Astrocyte of the spinal cord (primary cell): ENCODE measurements at regions not wholly inside any gene's neighbourhood (a gene's known extent, or its start where the extent isn't known, plus 50 kb on each side); places are given as distances from the start of the nearest gene placed in this dataset.
A peak's percentile ranks its signal among the peaks of the same experiment; 100 is the strongest.
"Not testable (repeated sequence)": the region's sequence is repeated elsewhere in the genome, so short reads cannot be mapped to it uniquely, and the experiment has no call there.

Experiments
- DNase-seq: peaks from one replicate; pipeline ENCODE4 v3.0.0; 2011; ENCODE audit warnings: low read depth, low spot score
- H3K4me3 ChIP-seq: 2 replicates; pipeline ENCODE4 v1.5.1; 2011; ENCODE audit warnings: low read depth, mild to moderate bottlenecking, low read length, moderate library complexity
- in situ Hi-C: cut with HindIII; loops from 2 replicates; pipeline ENCODE4 v1.10.0; 2017; ENCODE audit warnings: low sequenced_read_pairs
- TF ChIP-seq, protein P1 (sequence below): IDR thresholded peaks from 2 replicates; pipeline ENCODE4 v1.5.1; 2012; ENCODE audit warnings: low read depth, mild to moderate bottlenecking, low read length, inconsistent platforms

DNA sequence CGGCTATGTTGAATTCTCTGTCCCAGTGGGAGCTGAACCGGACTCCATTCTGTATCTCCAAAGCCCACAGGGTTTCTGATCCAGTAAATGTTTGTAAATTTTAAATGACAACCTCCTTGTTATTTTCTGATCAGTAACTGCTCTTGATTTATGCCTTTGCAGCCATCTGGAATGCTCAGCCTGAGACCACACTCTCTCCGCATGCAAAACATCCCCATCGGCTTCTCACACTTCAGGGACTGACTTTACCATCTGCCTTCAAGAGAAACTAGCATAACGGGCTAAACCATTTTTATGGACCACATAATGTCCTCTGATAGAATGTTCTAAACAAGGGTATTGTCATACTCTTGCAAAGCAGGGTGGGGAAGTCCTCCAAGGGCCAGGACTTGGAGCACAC, 94.5 kb upstream of the FOXQ1 start:
- H3K4me3 ChIP-seq, result no peak overlapping the region
- TF ChIP-seq, protein P1, sequence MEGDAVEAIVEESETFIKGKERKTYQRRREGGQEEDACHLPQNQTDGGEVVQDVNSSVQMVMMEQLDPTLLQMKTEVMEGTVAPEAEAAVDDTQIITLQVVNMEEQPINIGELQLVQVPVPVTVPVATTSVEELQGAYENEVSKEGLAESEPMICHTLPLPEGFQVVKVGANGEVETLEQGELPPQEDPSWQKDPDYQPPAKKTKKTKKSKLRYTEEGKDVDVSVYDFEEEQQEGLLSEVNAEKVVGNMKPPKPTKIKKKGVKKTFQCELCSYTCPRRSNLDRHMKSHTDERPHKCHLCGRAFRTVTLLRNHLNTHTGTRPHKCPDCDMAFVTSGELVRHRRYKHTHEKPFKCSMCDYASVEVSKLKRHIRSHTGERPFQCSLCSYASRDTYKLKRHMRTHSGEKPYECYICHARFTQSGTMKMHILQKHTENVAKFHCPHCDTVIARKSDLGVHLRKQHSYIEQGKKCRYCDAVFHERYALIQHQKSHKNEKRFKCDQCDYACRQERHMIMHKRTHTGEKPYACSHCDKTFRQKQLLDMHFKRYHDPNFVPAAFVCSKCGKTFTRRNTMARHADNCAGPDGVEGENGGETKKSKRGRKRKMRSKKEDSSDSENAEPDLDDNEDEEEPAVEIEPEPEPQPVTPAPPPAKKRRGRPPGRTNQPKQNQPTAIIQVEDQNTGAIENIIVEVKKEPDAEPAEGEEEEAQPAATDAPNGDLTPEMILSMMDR, result no peak
- in situ Hi-C loops, result no loop called here

DNA sequence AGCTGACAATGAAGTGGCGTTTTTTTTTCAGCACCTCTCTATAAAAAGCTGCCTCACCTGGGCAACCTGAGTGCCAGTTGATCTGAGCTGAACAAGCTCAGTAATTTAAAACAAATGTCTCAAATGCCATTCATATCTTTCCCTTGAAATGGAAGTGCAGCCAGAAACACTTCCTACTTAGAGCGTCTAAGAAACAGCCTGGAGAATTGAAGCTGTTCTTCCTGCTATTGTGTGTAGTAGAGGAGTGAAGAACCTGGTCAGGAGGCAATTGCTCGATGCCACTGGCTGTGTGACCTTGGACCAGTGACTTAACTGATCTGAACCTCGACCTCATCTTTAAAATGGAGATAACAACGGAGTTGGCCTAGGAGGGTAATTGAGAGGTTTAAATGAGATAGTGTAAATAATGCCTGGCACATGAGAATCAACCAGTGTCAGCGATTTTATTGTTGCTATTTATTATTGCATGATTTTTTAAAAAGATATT, 95.4 kb upstream of the FOXQ1 start:
- TF ChIP-seq, protein P1, result no peak
- in situ Hi-C loops, result no loop called here
- DNase-seq, result no peak
- H3K4me3 ChIP-seq, result no peak overlapping the region

More for the DNA sequence above, 94.5 kb upstream of the FOXQ1 start:
- no peak for DNase-seq

DNA sequence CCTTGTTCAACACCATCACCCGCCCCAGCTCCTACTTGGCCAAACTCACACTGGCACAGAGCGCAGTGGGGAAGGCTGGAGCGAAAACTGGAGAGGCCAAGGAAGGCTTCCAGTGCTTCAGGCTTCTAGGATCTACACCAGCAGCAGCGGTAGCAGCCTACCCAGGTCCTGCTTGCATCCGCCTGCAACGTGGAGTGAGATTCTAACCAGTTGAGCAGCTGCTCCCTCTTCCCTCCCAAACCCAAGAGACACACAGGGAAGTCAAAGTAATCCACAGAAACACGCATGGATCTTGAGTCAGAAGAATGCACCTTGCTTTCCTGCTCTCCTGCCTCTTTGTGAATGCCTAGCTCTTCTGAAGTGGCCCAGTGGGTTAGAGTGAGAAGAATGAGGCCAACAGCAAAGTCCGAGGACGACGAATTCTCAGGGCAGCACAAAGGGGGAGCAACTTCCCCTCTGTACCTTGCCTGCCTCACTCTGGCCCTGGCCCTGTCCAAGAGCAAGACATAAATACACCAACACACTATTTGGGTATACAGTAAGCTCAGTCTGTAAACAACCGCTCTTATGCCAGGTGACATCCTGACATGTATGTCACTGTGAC, 95.9 kb upstream of the FOXQ1 start:
- no peak overlapping the region for H3K4me3 ChIP-seq
- no peak for DNase-seq
- TF ChIP-seq, protein P1, result no peak
- in situ Hi-C loops, result no loop called here

DNA sequence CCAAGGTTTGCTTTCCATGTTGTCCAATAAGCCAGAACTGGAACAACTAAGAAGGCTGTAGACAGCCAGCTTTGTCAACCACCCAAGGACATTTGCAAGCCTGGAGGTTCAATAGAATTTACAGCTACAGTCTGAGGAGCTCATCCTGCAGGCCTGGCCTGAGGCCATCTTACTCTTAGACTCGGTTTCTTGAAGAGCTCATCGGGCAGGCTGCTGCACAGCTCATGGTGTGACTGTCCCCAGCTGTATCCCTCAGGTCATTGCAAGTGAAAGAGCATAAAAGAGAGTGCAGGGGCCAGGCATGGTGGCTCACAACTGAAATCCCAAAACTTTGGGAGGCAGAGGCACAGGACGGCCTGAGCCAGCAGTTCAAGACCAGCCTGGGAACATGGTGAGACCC, 96.9 kb upstream of the FOXQ1 start:
- in situ Hi-C loops, result no loop called here
- no peak for DNase-seq
- TF ChIP-seq, protein P1, result no peak
- H3K4me3 ChIP-seq, result no peak overlapping the region

DNA sequence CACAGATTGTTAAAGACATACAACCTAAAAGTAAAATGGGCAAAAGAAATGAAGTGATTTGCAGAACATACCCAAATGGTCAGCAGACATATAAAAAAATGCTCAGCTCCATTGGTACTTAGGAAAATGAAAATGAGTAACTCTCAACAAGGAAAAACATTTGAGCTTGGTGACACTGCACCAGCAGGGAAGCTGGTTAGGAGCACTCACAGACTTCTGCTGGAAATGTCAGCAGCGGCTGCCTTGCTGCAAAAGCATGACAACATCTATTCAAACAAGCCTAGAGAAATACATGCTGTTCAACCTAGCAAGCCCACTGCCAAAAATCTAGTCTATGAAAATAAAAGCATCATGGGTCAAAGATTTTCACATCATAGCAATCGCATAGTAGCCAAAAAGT, 99.0 kb upstream of the FOXQ1 start:
- TF ChIP-seq, protein P1, result no peak
- peak; percentile 61 for DNase-seq
- H3K4me3 ChIP-seq, result no peak overlapping the region
- in situ Hi-C loops, result no loop called here

DNA sequence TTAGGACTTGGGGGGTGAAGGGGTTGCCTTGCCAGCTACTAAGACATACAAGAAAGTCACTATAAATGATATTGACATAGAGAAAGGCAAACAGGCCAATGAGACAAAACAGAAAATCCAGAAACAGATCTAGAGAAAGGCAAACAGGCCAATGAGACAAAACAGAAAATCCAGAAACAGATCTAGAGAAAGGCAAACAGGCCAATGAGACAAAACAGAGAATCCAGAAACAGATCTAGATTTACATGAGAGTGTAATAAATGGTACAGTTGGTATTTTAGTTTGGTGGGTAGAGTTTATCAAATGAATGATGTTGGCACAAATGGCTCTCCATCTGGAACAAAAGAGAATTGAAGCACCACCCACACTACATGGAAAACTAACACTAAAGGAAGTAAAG, 99.8 kb upstream of the FOXQ1 start:
- in situ Hi-C loops, DNase-seq, H3K4me3 ChIP-seq: not testable (repeated sequence)

DNA sequence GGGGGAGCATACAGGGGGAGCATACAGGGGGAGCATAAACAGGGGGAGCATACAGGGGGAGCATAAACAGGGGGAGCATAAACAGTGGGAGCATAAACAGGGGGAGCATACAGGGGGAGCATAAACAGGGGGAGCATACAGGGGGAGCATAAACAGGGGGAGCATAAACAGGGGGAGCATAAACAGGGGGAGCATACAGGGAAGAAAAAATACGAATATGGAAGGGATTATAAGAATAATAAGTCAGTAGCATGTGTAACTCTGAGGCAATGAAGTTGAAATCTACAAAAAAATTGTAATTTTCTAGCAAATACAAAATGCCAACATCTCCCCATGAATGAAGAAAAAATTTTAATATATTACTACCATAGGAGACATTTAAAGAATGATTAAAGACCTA, 101.3 kb upstream of the FOXQ1 start:
- in situ Hi-C loops, H3K4me3 ChIP-seq, DNase-seq: not testable (repeated sequence)

DNA sequence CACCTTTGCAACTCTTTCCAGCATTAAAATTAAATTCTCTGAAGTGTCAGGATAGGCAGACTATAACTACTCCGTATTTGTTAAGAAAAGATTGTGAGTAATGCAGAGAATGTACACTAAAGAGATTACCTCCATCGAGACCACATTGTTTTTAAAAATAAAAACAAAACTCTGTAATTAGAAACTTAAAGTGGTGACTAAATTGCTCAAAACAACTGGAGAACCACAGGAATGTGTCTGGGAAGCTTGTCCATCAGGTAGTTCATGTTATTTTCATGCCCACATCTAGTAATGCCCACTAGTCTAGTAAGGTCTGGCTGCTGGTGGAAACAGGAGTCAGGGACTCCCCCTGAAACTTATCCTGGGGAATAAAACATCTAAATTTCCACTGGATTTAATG, 103.0 kb upstream of the FOXQ1 start:
- TF ChIP-seq, protein P1, result no peak
- in situ Hi-C loops, result no loop called here
- DNase-seq, result no peak
- no peak overlapping the region for H3K4me3 ChIP-seq
